Activated T-helper 2 cell treated with anti-CD3 and anti-CD28 coated beads, Interferon-gamma antibody, Interleukin-2, Interleukin-4, amounts not matched to agents 10 μg/mL and 5 μg/mL and 100 μg/mL, durations not matched to agents 14 hours and 24 hours and 36 hours (primary cell): ENCODE measurements at regions not wholly inside any gene's neighbourhood (a gene's known extent, or its start where the extent isn't known, plus 50 kb on each side); places are given as distances from the start of the nearest gene placed in this dataset.

ENCODE experiments used
- DNase-seq: peaks from one replicate; pipeline ENCODE4 v3.0.0; 2021; ENCODE audit warnings: low spot score
- H3K27ac Mint-ChIP-seq: one replicate; pipeline ENCODE4 v1.8.0; 2021; ENCODE audit warnings: mixed read lengths
- H3K27me3 Mint-ChIP-seq: one replicate; pipeline ENCODE4 v1.8.0; 2021; ENCODE audit warnings: low read depth, mixed read lengths
- H3K36me3 Mint-ChIP-seq: one replicate; pipeline ENCODE4 v1.8.0; 2021; ENCODE audit warnings: low read depth, mixed read lengths
- H3K4me1 Mint-ChIP-seq: one replicate; pipeline ENCODE4 v1.8.0; 2021; ENCODE audit warnings: low read depth, mixed read lengths
- H3K4me3 Mint-ChIP-seq: one replicate; pipeline ENCODE4 v1.8.0; 2021; ENCODE audit warnings: low read depth, mild to moderate bottlenecking, moderate library complexity, mixed read lengths
- H3K9me3 Mint-ChIP-seq: one replicate; pipeline ENCODE4 v1.8.0; 2021; ENCODE audit warnings: mixed read lengths
- intact Hi-C: fragments of 100-400 bp; cut with micrococcal nuclease; formaldehyde crosslinking; loops from one replicate; pipeline ENCODE4 v1.15.1; 2023

DNA sequence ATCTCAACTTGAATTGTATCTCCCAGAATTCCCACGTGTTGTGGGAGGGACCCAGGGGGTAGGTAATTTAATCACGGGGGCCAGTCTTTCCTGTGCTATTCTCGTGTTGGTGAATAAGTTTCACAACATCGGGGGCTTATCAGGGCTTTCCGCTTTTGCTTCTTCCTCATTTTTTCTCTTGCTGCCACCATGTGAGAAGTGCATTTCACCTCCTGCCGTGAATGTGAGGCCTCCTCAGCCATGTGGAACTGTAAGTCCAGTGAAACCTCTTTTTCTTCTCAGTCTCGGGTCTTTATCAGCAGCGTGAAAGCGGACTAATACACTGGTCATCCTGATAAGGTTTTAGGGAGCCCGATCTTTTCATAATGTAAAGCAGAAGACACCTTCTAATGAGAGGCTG, 687.0 kb upstream of the FTMT start:
- intact Hi-C loops: no loop called here
- Mint-ChIP-seq H3K4me1 (no peaks in the 10 kb centered on the region), H3K27ac (no peak overlapping the region), H3K4me3 (no peak overlapping the region), H3K9me3 (no peaks in the 10 kb centered on the region), H3K27me3 (no peaks in the 10 kb centered on the region), H3K36me3 (no peaks in the 10 kb centered on the region)
- no peak for DNase-seq

DNA sequence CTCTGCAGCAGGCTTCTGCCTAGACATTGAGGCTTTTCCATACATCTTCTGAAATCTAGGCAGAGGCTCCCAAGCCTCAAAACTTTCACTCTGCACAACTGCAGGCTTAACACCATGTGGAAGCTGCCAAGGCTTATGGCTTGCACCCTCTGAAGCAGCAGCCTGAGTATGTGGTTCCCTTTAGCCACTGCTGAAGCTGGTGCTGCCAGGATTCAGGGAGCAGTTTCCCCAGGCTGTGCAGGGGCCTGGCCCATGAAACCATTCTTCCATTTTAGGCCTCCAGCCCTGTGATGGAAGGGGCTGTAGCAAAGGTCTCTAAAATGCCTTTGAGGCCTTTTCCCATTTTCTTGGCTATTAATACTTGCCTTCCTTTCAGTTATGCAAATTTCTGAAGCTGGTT, 680.3 kb upstream of the FTMT start:
- Mint-ChIP-seq H3K27me3 (no peaks in the 10 kb centered on the region), H3K27ac (no peak overlapping the region), H3K4me3 (no peak overlapping the region), H3K36me3 (no peaks in the 10 kb centered on the region), H3K9me3 (no peaks in the 10 kb centered on the region), H3K4me1 (no peaks in the 10 kb centered on the region)
- intact Hi-C loops: no loop called here
- DNase-seq: no peak

- no peak overlapping the region for H3K27ac Mint-ChIP-seq
- intact Hi-C loops: no loop called here
- no peak for DNase-seq
- no peaks in the 10 kb centered on the region for H3K4me1 Mint-ChIP-seq
- no peaks in the 10 kb centered on the region for H3K36me3 Mint-ChIP-seq
- H3K4me3 Mint-ChIP-seq: no peak overlapping the region
- H3K9me3 Mint-ChIP-seq: no peaks in the 10 kb centered on the region
- no peaks in the 10 kb centered on the region for H3K27me3 Mint-ChIP-seq
Observed at GRCh38 chr5:121171834-121172233, 679.8 kb upstream of the FTMT start.

GRCh38 chr5:121174351-121174750, 677.3 kb upstream of the FTMT start:
- Mint-ChIP-seq H3K27me3 (no peaks in the 10 kb centered on the region), H3K4me1 (no peaks in the 10 kb centered on the region), H3K27ac (no peak overlapping the region), H3K36me3 (no peaks in the 10 kb centered on the region), H3K9me3 (no peaks in the 10 kb centered on the region), H3K4me3 (no peak overlapping the region)
- DNase-seq: no peak
- intact Hi-C loops: no loop called here

- H3K4me1 Mint-ChIP-seq: no peaks in the 10 kb centered on the region
- H3K36me3 Mint-ChIP-seq: no peaks in the 10 kb centered on the region
- no peaks in the 10 kb centered on the region for H3K27me3 Mint-ChIP-seq
- H3K27ac Mint-ChIP-seq: no peak overlapping the region
- no peaks in the 10 kb centered on the region for H3K9me3 Mint-ChIP-seq
- H3K4me3 Mint-ChIP-seq: no peak overlapping the region
- intact Hi-C loops: no loop called here
- no peak for DNase-seq
Observed at GRCh38 chr5:121175986-121176385, 675.7 kb upstream of the FTMT start.

DNA sequence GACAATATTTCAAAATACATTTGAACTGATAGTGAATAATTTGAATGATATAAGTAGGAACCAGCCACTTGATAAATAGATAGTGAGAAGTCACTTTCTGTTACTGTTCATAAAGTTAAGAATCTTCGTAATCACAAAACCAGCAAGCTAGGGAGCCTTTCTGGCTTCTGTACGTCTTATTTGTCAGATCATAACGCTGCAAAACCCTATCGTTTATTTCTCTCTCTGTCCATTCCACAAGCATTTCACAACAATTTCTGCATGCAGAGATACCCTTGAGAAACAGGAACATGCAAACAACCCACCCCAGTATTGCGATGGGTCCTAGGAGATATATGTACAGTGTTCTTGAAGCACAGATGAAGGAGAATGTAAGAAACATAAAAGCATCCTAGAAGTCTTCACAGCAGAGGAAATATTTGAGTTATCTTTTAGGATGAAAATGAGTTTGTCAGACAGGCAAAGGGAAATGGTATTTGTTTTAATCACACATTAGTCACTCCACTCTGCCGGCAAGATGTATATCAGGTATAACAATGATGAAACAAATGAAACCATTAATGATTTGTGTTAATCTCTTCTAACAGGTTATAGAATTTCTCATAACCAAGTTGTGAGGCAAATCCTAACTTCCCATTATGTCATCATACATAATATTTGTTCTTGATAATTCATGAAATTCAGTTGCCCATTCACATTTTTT, 668.7 kb upstream of the FTMT start:
- Mint-ChIP-seq H3K4me3 (no peak overlapping the region), H3K9me3 (no peaks in the 10 kb centered on the region), H3K27me3 (no peaks in the 10 kb centered on the region)

GRCh38 chr5:121188849-121189248, 662.8 kb upstream of the FTMT start:
- H3K4me1 Mint-ChIP-seq: no peaks in the 10 kb centered on the region
- H3K27me3 Mint-ChIP-seq: no peaks in the 10 kb centered on the region
- H3K9me3 Mint-ChIP-seq: no peaks in the 10 kb centered on the region
- no peak for DNase-seq
- no peak overlapping the region for H3K27ac Mint-ChIP-seq
- H3K36me3 Mint-ChIP-seq: no peaks in the 10 kb centered on the region
- H3K4me3 Mint-ChIP-seq: no peak overlapping the region
- intact Hi-C loops: no loop called here

More for the DNA sequence above, 668.7 kb upstream of the FTMT start:
- no peak for DNase-seq
- Mint-ChIP-seq H3K4me1 (no peaks in the 10 kb centered on the region), H3K36me3 (no peaks in the 10 kb centered on the region), H3K27ac (no peak overlapping the region)
- intact Hi-C loops: no loop called here

DNA sequence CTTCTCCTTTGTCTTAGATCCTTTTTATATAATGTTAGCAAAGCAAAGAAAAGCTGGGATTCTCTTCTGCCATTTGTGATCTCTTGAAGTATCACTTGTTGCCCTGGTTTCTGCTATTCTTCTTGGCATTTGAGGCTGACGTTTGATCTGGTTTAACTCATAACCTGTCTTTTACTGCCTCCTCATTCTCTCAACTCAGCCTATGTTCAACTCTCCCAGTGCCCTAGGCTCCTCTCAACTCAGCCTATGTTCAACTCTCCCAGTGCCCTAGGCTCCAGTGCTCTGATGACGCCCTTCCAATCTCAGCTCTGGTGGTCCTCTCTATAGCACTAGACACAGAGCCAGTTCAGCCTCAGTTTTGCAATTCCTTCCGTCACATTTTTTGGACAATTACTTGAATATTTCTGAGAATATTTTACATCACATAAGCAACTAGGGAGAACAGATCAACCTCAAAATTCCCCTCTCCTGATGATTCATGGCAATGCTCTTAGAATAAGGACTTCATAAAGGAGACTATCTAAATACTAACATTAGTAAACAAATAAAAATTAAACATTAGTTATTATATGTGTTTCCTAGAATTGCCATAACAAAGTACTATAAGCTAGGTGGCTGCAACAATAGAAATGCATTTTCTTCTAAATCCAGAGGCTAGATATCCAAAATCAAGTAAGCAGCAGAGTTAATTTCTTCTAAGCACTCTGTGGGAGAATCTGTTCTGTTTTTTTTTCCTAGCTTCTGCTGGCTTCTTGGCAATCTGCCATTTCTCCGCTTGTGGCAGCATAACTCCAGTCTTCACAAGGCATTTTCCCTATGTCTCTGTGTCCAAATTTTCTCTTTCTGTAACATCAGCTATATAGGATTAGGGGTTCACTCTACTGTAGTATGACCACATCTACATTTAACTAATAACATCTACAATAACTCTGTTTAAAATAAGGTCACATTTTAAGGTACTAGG, 662.1 kb upstream of the FTMT start:
- Mint-ChIP-seq H3K9me3 (no peaks in the 10 kb centered on the region), H3K4me3 (no peak overlapping the region), H3K27me3 (no peaks in the 10 kb centered on the region), H3K4me1 (no peaks in the 10 kb centered on the region), H3K36me3 (no peaks in the 10 kb centered on the region), H3K27ac (no peak overlapping the region)
- intact Hi-C loops: no loop called here
- DNase-seq: no peak

GRCh38 chr5:121199216-121199999, 652.3 kb upstream of the FTMT start:
- H3K4me1 Mint-ChIP-seq: no peaks in the 10 kb centered on the region
- no peaks in the 10 kb centered on the region for H3K36me3 Mint-ChIP-seq
- H3K27me3 Mint-ChIP-seq: no peaks in the 10 kb centered on the region
- H3K4me3 Mint-ChIP-seq: no peak overlapping the region
- no peak overlapping the region for H3K27ac Mint-ChIP-seq
- no peak for DNase-seq
- no peaks in the 10 kb centered on the region for H3K9me3 Mint-ChIP-seq
- intact Hi-C loops: no loop called here

DNA sequence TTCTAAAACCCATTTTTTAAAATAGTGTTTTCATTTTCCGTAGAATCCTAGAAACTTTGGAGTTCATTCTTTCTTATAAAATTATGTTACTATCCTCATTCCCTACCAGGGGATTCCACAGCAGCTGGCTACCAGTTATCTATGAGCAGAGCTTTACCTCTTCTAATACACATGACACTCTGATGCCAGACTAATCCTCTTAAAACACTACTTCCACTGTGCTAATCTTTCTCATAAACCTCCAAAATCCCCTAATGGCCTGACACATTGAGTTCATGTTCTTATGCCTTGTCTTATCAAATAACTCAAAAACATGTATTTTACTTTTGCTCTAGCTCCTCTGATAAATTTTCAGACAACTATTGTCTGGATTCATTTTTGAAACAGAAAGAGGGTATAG, 633.6 kb upstream of the FTMT start:
- no peak for DNase-seq
- no peaks in the 10 kb centered on the region for H3K27me3 Mint-ChIP-seq
- no peaks in the 10 kb centered on the region for H3K36me3 Mint-ChIP-seq

DNA sequence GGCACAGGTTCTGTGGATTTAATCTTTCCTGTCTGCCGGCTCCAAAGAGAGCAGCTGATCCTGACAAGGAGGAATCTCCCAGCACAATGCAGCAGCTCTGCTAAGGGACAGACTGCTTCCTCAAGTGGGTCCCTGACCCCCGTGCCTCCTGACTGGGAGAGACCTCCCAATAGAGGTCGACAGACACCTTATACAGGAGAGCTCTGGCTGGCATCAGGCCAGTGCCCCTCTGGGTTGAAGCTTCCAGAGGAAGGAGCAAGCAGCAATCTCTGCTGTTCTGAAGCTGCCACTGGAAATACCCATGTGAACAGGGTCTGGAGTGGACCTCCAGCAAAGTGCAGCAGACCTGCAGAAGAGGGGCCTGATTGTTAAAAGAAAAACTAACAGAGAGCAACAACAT, 630.2 kb upstream of the FTMT start:
- no peaks in the 10 kb centered on the region for H3K4me1 Mint-ChIP-seq
- no peak overlapping the region for H3K4me3 Mint-ChIP-seq
- intact Hi-C loops: no loop called here
- peaks cover 42% of the 10 kb centered on the region for H3K9me3 Mint-ChIP-seq
- no peak overlapping the region for H3K27ac Mint-ChIP-seq
- no peaks in the 10 kb centered on the region for H3K36me3 Mint-ChIP-seq
- DNase-seq: no peak
- no peaks in the 10 kb centered on the region for H3K27me3 Mint-ChIP-seq

More for the DNA sequence above, 633.6 kb upstream of the FTMT start:
- Mint-ChIP-seq H3K9me3 (peaks cover 41% of the 10 kb centered on the region), H3K4me3 (no peak overlapping the region), H3K27ac (no peak overlapping the region), H3K4me1 (no peaks in the 10 kb centered on the region)
- intact Hi-C loops: no loop called here

- Mint-ChIP-seq H3K27ac (no peak overlapping the region), H3K27me3 (no peaks in the 10 kb centered on the region), H3K4me1 (no peaks in the 10 kb centered on the region), H3K4me3 (no peak overlapping the region), H3K36me3 (no peaks in the 10 kb centered on the region), H3K9me3 (peaks cover 53% of the 10 kb centered on the region)
- no peak for DNase-seq
- intact Hi-C loops: no loop called here
Observed at GRCh38 chr5:121226765-121227164, 624.9 kb upstream of the FTMT start.

- Mint-ChIP-seq H3K9me3 (peaks cover 13% of the 10 kb centered on the region), H3K36me3 (no peaks in the 10 kb centered on the region), H3K27me3 (no peaks in the 10 kb centered on the region), H3K4me3 (no peak overlapping the region), H3K4me1 (no peaks in the 10 kb centered on the region), H3K27ac (no peak overlapping the region)
- no peak for DNase-seq
- intact Hi-C loops: no loop called here
Observed at GRCh38 chr5:121239951-121240350, 611.7 kb upstream of the FTMT start.
